HCT116 (cell line): ENCODE measurements at regions not wholly inside any gene's neighbourhood (a gene's known extent, or its start where the extent isn't known, plus 50 kb on each side); places are given as distances from the start of the nearest gene placed in this dataset.

Experiments
- ATAC-seq: fragments of 200-7000 bp; cut with Tn5 transposase; 2 replicates; pipeline ENCODE4 v1.9.1; 2020; ENCODE audit warnings: mild to moderate bottlenecking, moderate library complexity
- BruUV-seq: library from RNA; stranded (reverse); fragments of 400-500 nt; replicated peaks from 2 replicates; lab custom pipeline; 2021; lab: Mats Ljungman, UMichigan
- CTCF ChIA-PET: fragments of 300-600 bp; sonication (Branson Sonifier 250); formaldehyde crosslinking; loops from one replicate; lab custom pipeline; 2021; ENCODE audit warnings: antibody characterized with exemption; lab: Charles Lee
- POLR2A ChIA-PET: fragments of 300-600, 350-600 bp; sonication (Branson Sonifier 250); formaldehyde crosslinking; loops from one replicate; lab custom pipeline; 2021; ENCODE audit warnings: antibody characterized with exemption; lab: Charles Lee
- RAD21 ChIA-PET, 2 experiments: fragments of 300-600 bp; sonication (Branson Sonifier 250); formaldehyde crosslinking; loops; one replicate each; lab custom pipeline; 2023; ENCODE audit warnings: low total read pairs in 2 of 2; ENCODE audit not compliant: uncharacterized antibody in 2 of 2, unreplicated experiment in 2 of 2, low non-redundant PET in 1 of 2; lab: Charles Lee
- DNase-seq: peaks from one replicate; pipeline ENCODE4 v3.0.0-alpha.2; 2010; ENCODE audit warnings: low read depth, low spot score
- H2AFZ ChIP-seq: fragments of 200-600 bp; shearing (Covaris generic), sonication (generic); 2 replicates; pipeline ENCODE4 v1.6.1; 2017; ENCODE audit warnings: low read depth, mixed run types, mixed read lengths, antibody characterized with exemption, low read length; ENCODE audit not compliant: poor library complexity, severe bottlenecking
- H3K27ac ChIP-seq: 2 replicates; pipeline ENCODE4 v1.5.1; 2012; ENCODE audit warnings: low read depth, low read length
- H3K27me3 ChIP-seq: fragments of 200-600 bp; sonication (generic); 2 replicates; pipeline ENCODE4 v1.6.1; 2016; ENCODE audit warnings: mixed run types, low read length, mixed read lengths; ENCODE audit not compliant: insufficient read depth
- H3K36me3 ChIP-seq, 2 experiments: fragments of 200-500 bp in 1 of 2; fragments of 200-600 bp in 1 of 2; sonication (Bioruptor generic) in 1 of 2; sonication (generic) in 1 of 2; 2 replicates each; pipeline versions ENCODE4 v1.5.1 to v1.6.1; 2014 to 2016; ENCODE audit warnings: low read length in 2 of 2, inconsistent platforms in 1 of 2, mixed read lengths in 1 of 2, mixed run types in 1 of 2; ENCODE audit not compliant: insufficient read depth in 2 of 2, control insufficient read depth in 1 of 2
- H3K4me1 ChIP-seq, 2 experiments: fragments of 200-600 bp in 1 of 2; sonication (generic) in 1 of 2; 2 replicates each; pipeline versions ENCODE4 v1.5.1 to v1.6.1; 2012 to 2017; ENCODE audit warnings: low read length in 2 of 2, inconsistent platforms in 1 of 2, mild to moderate bottlenecking in 1 of 2, mixed read lengths in 1 of 2, mixed run types in 1 of 2, moderate library complexity in 1 of 2; ENCODE audit not compliant: insufficient read depth in 2 of 2, control insufficient read depth in 1 of 2
- H3K4me2 ChIP-seq: fragments of 200-600 bp; sonication (generic); 2 replicates; pipeline ENCODE4 v1.6.1; 2017; ENCODE audit warnings: mixed run types, low read length, mixed read lengths
- H3K4me3 ChIP-seq, 2 experiments: fragments of 200-600 bp in 1 of 2; sonication (generic) in 1 of 2; replicated peaks in 1 of 2; 2 replicates each; pipeline ENCODE4 v1.5.1; 2011 to 2016; ENCODE audit warnings: low read length in 2 of 2, control low read depth in 1 of 2, low read depth in 1 of 2, mild to moderate bottlenecking in 1 of 2, mixed read lengths in 1 of 2, mixed run types in 1 of 2
- H3K79me2 ChIP-seq: fragments of 200-600 bp; sonication (generic); 2 replicates; pipeline ENCODE4 v1.6.1; 2017; ENCODE audit warnings: mild to moderate bottlenecking, mixed run types, low read length, moderate library complexity, mixed read lengths; ENCODE audit not compliant: insufficient read depth
- H3K9ac ChIP-seq: fragments of 200-600 bp; sonication (generic); 2 replicates; pipeline ENCODE4 v1.6.1; 2016; ENCODE audit warnings: low read length, mixed read lengths
- H3K9me2 ChIP-seq: fragments of 200-600 bp; sonication (generic), shearing (Covaris generic); 2 replicates; pipeline ENCODE4 v1.6.1; 2017; ENCODE audit warnings: mixed run types, mild to moderate bottlenecking, moderate library complexity; ENCODE audit not compliant: insufficient read depth
- H3K9me3 ChIP-seq, 2 experiments: fragments of 200-500 bp in 1 of 2; fragments of 200-600 bp in 1 of 2; sonication (Bioruptor generic) in 1 of 2; sonication (generic) in 1 of 2; 2 replicates each; pipeline ENCODE4 v1.6.1; 2014 to 2017; ENCODE audit warnings: low read length in 2 of 2, mixed read lengths in 2 of 2, inconsistent platforms in 1 of 2, low read depth in 1 of 2, mild to moderate bottlenecking in 1 of 2, mixed run types in 1 of 2, moderate library complexity in 1 of 2; ENCODE audit not compliant: control insufficient read depth in 1 of 2, insufficient read depth in 1 of 2
- H4K20me1 ChIP-seq: fragments of 200-600 bp; sonication (generic), shearing (Covaris generic); 2 replicates; pipeline ENCODE4 v1.6.1; 2017; ENCODE audit warnings: mixed run types, mild to moderate bottlenecking, moderate library complexity; ENCODE audit not compliant: insufficient read depth
- CBX3 ChIP-seq: IDR thresholded peaks from 2 replicates; pipeline ENCODE4 v1.6.1; 2012; ENCODE audit warnings: low read depth
- CEBPB ChIP-seq: IDR thresholded peaks from 2 replicates; pipeline ENCODE4 v1.6.1; 2012; ENCODE audit warnings: low read depth
- EGR1 ChIP-seq: IDR thresholded peaks from 2 replicates; pipeline ENCODE4 v1.6.1; 2012; ENCODE audit warnings: low read depth
- EZH2phosphoT487 ChIP-seq: fragments of 200-600 bp; IDR thresholded peaks from 2 replicates; pipeline ENCODE4 v1.6.1; 2018; ENCODE audit warnings: antibody characterized with exemption, borderline replicate concordance
- FOSL1 ChIP-seq: IDR thresholded peaks from 2 replicates; pipeline ENCODE4 v1.6.1; 2012; ENCODE audit warnings: low read depth
- JUND ChIP-seq: IDR thresholded peaks from 2 replicates; pipeline ENCODE4 v1.6.1; 2012
- POLR2AphosphoS5 ChIP-seq: IDR thresholded peaks from 2 replicates; pipeline ENCODE4 v1.6.1; 2011; ENCODE audit warnings: mild to moderate bottlenecking, low read depth, low read length, moderate library complexity
- RAD21 ChIP-seq: IDR thresholded peaks from 2 replicates; pipeline ENCODE4 v1.6.1; 2012; ENCODE audit warnings: low read depth, mild to moderate bottlenecking
- SIN3A ChIP-seq: IDR thresholded peaks from 2 replicates; pipeline ENCODE4 v1.6.1; 2012; ENCODE audit warnings: low read depth
- SRF ChIP-seq: IDR thresholded peaks from 2 replicates; pipeline ENCODE4 v1.6.1; 2012; ENCODE audit warnings: low read depth
- TCF7L2 ChIP-seq: IDR thresholded peaks from 2 replicates; pipeline ENCODE4 v1.7.0; 2011; ENCODE audit warnings: borderline replicate concordance, inconsistent platforms; ENCODE audit not compliant: insufficient read depth, insufficient read length; ENCODE audit errors: extremely low read depth
- ZNF274 ChIP-seq: fragments of 200-500 bp; sonication (Bioruptor generic); IDR thresholded peaks from 2 replicates; pipeline ENCODE4 v1.6.1; 2014; ENCODE audit warnings: mild to moderate bottlenecking, low read depth, low read length, inconsistent platforms
- intact Hi-C: fragments of 100-400 bp; cut with micrococcal nuclease; formaldehyde crosslinking; loops from 2 replicates; pipeline ENCODE4 v1.10.0; 2022
- TF ChIP-seq, protein P1 (sequence below): IDR thresholded peaks from 2 replicates; pipeline ENCODE4 v1.6.1; 2011; ENCODE audit warnings: mild to moderate bottlenecking, low read length, moderate library complexity; ENCODE audit not compliant: insufficient replicate concordance; ENCODE audit errors: extremely low read depth
- TF ChIP-seq, protein P2 (sequence below): IDR thresholded peaks from 2 replicates; pipeline ENCODE4 v1.6.1; 2012
- TF ChIP-seq, protein P3 (sequence below), 3 experiments: fragments of 200-600 bp in 1 of 3; sonication (generic) in 1 of 3; IDR thresholded peaks in 2 of 3; conservative IDR thresholded peaks in 1 of 3; 2 replicates each; pipeline ENCODE4 v1.5.1; 2012 to 2017; ENCODE audit warnings: low read depth in 2 of 3, low read length in 2 of 3, antibody characterized with exemption in 1 of 3, borderline replicate concordance in 1 of 3, control low read depth in 1 of 3, mild to moderate bottlenecking in 1 of 3, mixed read lengths in 1 of 3, mixed run types in 1 of 3, moderate library complexity in 1 of 3; ENCODE audit not compliant: insufficient read depth in 1 of 3

DNA sequence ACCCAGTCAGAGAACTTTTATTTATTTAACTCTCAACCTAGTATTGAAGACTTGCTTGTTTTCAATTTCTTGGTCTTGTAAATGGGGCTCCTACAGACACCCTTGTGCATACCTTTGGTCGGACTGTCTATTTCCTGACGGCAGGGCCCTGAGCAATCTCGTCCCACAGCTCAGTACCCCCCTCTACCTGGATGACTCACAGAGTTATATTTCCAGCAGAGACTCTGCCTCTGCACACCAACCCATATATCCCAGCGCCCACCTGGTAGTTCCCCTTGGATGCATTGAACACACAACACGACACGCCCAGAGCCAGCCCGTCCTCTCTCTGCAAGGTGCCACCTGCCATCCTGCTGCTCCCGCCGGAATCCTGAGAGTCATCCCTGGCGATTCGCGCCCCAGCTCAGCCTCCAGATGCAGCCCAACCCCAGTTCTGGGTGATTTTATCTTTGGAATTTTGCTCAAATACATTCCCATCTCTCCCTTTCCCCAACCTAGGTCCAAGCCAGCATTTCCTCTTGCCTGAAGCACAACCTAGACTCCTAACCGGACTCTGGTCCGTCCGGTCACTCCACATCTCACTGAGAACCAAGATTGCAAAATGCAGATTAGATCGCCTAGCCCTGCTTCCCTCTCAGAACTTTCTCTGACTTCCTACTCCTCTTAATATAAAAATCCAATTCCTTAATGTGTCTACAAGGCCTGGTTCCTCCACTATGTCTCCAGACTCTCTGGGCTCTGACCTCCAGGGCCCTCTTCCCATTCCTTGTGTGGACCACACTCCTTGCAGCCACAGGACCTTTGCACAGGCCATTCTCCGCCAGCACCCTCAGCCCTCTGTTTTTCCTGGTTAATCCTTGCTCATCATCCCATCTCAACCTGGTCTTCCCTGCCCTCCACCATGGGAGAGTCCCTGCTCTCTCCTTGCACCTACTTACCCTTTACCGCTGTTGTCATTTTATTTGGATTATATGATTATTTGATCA is 129.2 kb downstream of the SEC14L1 start:
- BruUV-seq: no TSS peak
- ChIA-PET RAD21 (no interaction called here), POLR2A (no interaction called here), CTCF (no interaction called here)
- Histone ChIP-seq H4K20me1 (no peaks in the 10 kb centered on the region), H3K27ac (no peak overlapping the region), H3K9me3 (no peaks in the 10 kb centered on the region), H3K4me2 (no peak overlapping the region), H3K9me2 (no peaks in the 10 kb centered on the region), H3K79me2 (no peaks in the 10 kb centered on the region), H3K9ac (no peak overlapping the region), H3K27me3 (no peaks in the 10 kb centered on the region), H3K4me3 (no peak overlapping the region), H2AFZ (no peak overlapping the region), H3K4me1 (peaks cover 6 to 28% of the 10 kb centered on the region in 2 experiments; a peak in 3 of 4 replicates), H3K36me3 (no peaks in the 10 kb centered on the region)
- ATAC-seq: no peak
- intact Hi-C loops: no loop called here
- DNase-seq: no peak
- TF ChIP-seq FOSL1 (no peak), JUND (no peak), CBX3 (peak; percentile 31; the same call in 1 of the 2 replicates)

DNA sequence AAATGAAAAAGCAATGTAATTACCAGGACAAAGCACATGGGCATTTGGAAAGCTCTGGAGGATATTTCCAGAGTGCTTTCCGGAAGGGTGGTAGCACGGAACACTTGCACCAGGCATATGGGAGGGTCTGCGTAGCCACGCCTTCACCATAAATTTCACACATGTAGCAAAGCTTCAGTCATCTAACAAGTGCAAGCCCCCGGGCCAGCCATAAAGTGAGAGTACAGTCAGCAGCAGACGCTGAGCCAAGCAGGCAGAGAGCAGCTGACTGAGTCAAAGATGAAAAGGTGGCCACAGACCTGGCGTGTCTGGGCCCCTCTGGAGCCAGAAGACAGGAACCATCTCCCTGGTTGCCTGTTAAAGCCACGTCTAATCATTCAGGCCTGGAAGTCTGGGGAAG is 130.6 kb downstream of the SEC14L1 start:
- Histone ChIP-seq H3K36me3 (no peaks in the 10 kb centered on the region), H3K9ac (no peak overlapping the region), H3K4me2 (no peak overlapping the region), H3K27ac (no peak overlapping the region), H3K4me3 (no peak overlapping the region), H3K9me2 (no peaks in the 10 kb centered on the region), H3K4me1 (peaks cover 2 to 23% of the 10 kb centered on the region in 2 experiments; a peak in 3 of 4 replicates), H2AFZ (no peak overlapping the region), H4K20me1 (no peaks in the 10 kb centered on the region), H3K27me3 (no peaks in the 10 kb centered on the region), H3K79me2 (no peaks in the 10 kb centered on the region), H3K9me3 (no peaks in the 10 kb centered on the region)
- ATAC-seq: no peak
- POLR2A ChIA-PET: interaction anchor here (0.9 kb wide), 1 partner anchor 16 kb away, joined by 3 read pairs; no protein-coding TSS in a partner anchor
- no TSS peak for BruUV-seq
- RAD21 ChIA-PET: no interaction called here
- CTCF ChIA-PET: interaction anchor here (0.8 kb wide), 1 partner anchor 8 kb away, joined by 3 read pairs; no protein-coding TSS in a partner anchor
- intact Hi-C loops: no loop called here
- no peak for DNase-seq
- TF ChIP-seq ZNF274: no peak
- TF ChIP-seq, protein P1, sequence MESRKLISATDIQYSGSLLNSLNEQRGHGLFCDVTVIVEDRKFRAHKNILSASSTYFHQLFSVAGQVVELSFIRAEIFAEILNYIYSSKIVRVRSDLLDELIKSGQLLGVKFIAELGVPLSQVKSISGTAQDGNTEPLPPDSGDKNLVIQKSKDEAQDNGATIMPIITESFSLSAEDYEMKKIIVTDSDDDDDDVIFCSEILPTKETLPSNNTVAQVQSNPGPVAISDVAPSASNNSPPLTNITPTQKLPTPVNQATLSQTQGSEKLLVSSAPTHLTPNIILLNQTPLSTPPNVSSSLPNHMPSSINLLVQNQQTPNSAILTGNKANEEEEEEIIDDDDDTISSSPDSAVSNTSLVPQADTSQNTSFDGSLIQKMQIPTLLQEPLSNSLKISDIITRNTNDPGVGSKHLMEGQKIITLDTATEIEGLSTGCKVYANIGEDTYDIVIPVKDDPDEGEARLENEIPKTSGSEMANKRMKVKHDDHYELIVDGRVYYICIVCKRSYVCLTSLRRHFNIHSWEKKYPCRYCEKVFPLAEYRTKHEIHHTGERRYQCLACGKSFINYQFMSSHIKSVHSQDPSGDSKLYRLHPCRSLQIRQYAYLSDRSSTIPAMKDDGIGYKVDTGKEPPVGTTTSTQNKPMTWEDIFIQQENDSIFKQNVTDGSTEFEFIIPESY: no peak
- TF ChIP-seq SIN3A: no peak
- TF ChIP-seq CEBPB: no peak
- no peak for TF ChIP-seq SRF
- TF ChIP-seq TCF7L2: no peak
- TF ChIP-seq EZH2phosphoT487: no peak
- TF ChIP-seq CBX3: no peak
- TF ChIP-seq FOSL1: no peak
- no peak for TF ChIP-seq POLR2AphosphoS5
- no peak for TF ChIP-seq EGR1
- TF ChIP-seq JUND: no peak
- TF ChIP-seq, protein P2, sequence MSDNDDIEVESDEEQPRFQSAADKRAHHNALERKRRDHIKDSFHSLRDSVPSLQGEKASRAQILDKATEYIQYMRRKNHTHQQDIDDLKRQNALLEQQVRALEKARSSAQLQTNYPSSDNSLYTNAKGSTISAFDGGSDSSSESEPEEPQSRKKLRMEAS: no peak
- TF ChIP-seq, protein P3, sequence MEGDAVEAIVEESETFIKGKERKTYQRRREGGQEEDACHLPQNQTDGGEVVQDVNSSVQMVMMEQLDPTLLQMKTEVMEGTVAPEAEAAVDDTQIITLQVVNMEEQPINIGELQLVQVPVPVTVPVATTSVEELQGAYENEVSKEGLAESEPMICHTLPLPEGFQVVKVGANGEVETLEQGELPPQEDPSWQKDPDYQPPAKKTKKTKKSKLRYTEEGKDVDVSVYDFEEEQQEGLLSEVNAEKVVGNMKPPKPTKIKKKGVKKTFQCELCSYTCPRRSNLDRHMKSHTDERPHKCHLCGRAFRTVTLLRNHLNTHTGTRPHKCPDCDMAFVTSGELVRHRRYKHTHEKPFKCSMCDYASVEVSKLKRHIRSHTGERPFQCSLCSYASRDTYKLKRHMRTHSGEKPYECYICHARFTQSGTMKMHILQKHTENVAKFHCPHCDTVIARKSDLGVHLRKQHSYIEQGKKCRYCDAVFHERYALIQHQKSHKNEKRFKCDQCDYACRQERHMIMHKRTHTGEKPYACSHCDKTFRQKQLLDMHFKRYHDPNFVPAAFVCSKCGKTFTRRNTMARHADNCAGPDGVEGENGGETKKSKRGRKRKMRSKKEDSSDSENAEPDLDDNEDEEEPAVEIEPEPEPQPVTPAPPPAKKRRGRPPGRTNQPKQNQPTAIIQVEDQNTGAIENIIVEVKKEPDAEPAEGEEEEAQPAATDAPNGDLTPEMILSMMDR (IDR thresholded peaks at IDR 0.05 in 2 of 3, conservative IDR thresholded peaks at IDR 0.05 in 1 of 3; ENCODE audit: borderline replicate concordance in 1 of 3, insufficient read depth in 1 of 3, low read depth in 2 of 3, low read length in 2 of 3): no peak
- TF ChIP-seq RAD21: no peak
